GM21529 (cell line): ENCODE measurements at regions not wholly inside any gene's neighbourhood (a gene's known extent, or its start where the extent isn't known, plus 50 kb on each side); places are given as distances from the start of the nearest gene placed in this dataset.
"Not testable (repeated sequence)": the region's sequence is repeated elsewhere in the genome, so short reads cannot be mapped to it uniquely, and the experiment has no call there.

ENCODE experiments used
- ATAC-seq: cut with Tn5 transposase; IDR thresholded peaks from one replicate; pipeline ENCODE4 v1.9.1; 2021; ENCODE audit not compliant: unreplicated experiment

- no peak for ATAC-seq
Observed at GRCh38 chr14:48738186-48738925, 847.8 kb downstream of the RPS29 start.

GRCh38 chr14:48735607-48736006 lies 850.6 kb downstream of the RPS29 start:
- no peak for ATAC-seq

- ATAC-seq: no peak
Observed at GRCh38 chr14:48731260-48731659, 854.9 kb downstream of the RPS29 start.

- no peak for ATAC-seq
Observed at GRCh38 chr14:48726080-48726642, 860.0 kb downstream of the RPS29 start.

GRCh38 chr14:48725051-48725734 lies 861.0 kb downstream of the RPS29 start:
- no peak for ATAC-seq

- ATAC-seq: no peak
Observed at GRCh38 chr14:48723841-48724495, 862.2 kb downstream of the RPS29 start.

GRCh38 chr14:48714366-48714765 lies 871.8 kb downstream of the RPS29 start:
- no peak for ATAC-seq

- no peak for ATAC-seq
Observed at GRCh38 chr14:48710133-48710532, 876.0 kb downstream of the RPS29 start.

- ATAC-seq: no peak
Observed at GRCh38 chr14:48709277-48709785, 876.8 kb downstream of the RPS29 start.

GRCh38 chr14:48704639-48705038 lies 881.5 kb downstream of the RPS29 start:
- no peak for ATAC-seq

GRCh38 chr14:48703728-48704467 lies 882.3 kb downstream of the RPS29 start:
- no peak for ATAC-seq

- not testable (repeated sequence) for ATAC-seq
Observed at GRCh38 chr14:48697362-48697761, 888.8 kb downstream of the RPS29 start.

GRCh38 chr14:48693793-48694192 lies 892.4 kb downstream of the RPS29 start:
- ATAC-seq: no peak

- ATAC-seq: no peak
Observed at GRCh38 chr14:48690349-48690748, 895.8 kb downstream of the RPS29 start.

GRCh38 chr14:48686650-48687049 lies 899.5 kb downstream of the RPS29 start:
- no peak for ATAC-seq

GRCh38 chr14:48672506-48672905 lies 913.7 kb downstream of the RPS29 start:
- no peak for ATAC-seq

GRCh38 chr14:48670939-48671338 lies 915.2 kb downstream of the RPS29 start:
- no peak for ATAC-seq

- no peak for ATAC-seq
Observed at GRCh38 chr14:48665077-48665784, 920.9 kb downstream of the RPS29 start.

GRCh38 chr14:48643241-48643640 lies 942.9 kb downstream of the RPS29 start:
- no peak for ATAC-seq

- peak; percentile 61 for ATAC-seq
Observed at GRCh38 chr14:48628870-48629269, 953.5 kb upstream of the MDGA2 start.
